ENCODE measurements at regions not wholly inside any gene's neighbourhood (a gene's known extent, or its start where the extent isn't known, plus 50 kb on each side); places are given as distances from the start of the nearest gene placed in this dataset.

DNA sequence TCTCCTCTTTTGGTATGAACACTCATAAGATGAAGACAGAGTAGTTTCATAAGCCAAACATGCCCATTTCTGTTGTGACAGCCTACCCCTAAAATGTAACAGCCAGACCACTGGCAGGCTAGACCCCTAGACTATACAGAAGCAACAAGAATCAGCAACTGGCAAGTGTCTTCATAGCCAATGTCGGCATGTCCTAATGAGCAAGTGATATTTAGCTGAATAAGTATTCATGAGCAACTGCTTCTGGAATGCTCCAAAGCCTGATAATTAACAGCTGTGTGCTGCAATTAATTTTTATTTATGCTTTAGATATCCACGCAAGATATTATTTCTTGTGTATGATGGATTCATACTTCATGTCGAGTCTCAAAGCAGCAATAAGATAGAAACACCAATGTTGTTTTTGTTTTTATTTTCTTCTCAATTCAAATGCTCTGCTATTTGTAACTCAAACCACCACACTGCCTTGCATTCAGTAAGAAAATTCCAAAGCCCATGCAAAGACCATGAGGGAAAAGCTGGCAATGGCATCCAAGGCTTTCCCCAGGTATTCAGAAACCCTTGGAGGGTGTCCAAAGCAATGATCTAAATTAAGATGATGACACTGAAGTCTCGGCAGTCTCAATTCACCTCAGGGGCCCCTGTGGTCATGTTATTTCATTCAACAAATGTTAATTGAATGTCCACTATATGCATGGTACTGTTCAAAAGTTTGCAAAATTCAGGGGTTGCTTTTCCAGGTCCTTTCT is 167.7 kb upstream of the NECTIN3 start:
- DNase-seq (ENCODE audit: low spot score): no peak
- WGBS: 93% methylated on average over 4 of the region's 4 CpGs
- H3K9me3 ChIP-seq (ENCODE audit: control insufficient read depth in 4 of 4, low read length in 3 of 4): no peaks in the 10 kb centered on the region
- no peak overlapping the region for H3K4me3 ChIP-seq (ENCODE audit: low read depth in 1 of 3, low read length in 3 of 3)
- no peaks in the 10 kb centered on the region for H3K36me3 ChIP-seq (ENCODE audit: control insufficient read depth in 4 of 4, insufficient read depth in 3 of 4, low read depth in 1 of 4, low read length in 3 of 4)
- TF ChIP-seq SP1 (IDR thresholded peaks at IDR 0.05): no peak
- no peak for TF ChIP-seq GABPA (IDR thresholded peaks at IDR 0.05 in 1 of 2, conservative IDR thresholded peaks at IDR 0.05 in 1 of 2)
- TF ChIP-seq HNF4G (IDR thresholded peaks at IDR 0.05): no peak
- TF ChIP-seq, protein P1, sequence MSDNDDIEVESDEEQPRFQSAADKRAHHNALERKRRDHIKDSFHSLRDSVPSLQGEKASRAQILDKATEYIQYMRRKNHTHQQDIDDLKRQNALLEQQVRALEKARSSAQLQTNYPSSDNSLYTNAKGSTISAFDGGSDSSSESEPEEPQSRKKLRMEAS (IDR thresholded peaks at IDR 0.05): no peak
- TF ChIP-seq EGR1 (IDR thresholded peaks at IDR 0.05; ENCODE audit: low read depth in 2 of 2): no peak
- TF ChIP-seq, protein P2, sequence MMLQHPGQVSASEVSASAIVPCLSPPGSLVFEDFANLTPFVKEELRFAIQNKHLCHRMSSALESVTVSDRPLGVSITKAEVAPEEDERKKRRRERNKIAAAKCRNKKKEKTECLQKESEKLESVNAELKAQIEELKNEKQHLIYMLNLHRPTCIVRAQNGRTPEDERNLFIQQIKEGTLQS (IDR thresholded peaks at IDR 0.05): no peak
- TF ChIP-seq RXRA (IDR thresholded peaks at IDR 0.05): no peak
- TF ChIP-seq RAD21 (IDR thresholded peaks at IDR 0.05): no peak
- TF ChIP-seq YY1 (IDR thresholded peaks at IDR 0.05): no peak
- TF ChIP-seq, protein P3, sequence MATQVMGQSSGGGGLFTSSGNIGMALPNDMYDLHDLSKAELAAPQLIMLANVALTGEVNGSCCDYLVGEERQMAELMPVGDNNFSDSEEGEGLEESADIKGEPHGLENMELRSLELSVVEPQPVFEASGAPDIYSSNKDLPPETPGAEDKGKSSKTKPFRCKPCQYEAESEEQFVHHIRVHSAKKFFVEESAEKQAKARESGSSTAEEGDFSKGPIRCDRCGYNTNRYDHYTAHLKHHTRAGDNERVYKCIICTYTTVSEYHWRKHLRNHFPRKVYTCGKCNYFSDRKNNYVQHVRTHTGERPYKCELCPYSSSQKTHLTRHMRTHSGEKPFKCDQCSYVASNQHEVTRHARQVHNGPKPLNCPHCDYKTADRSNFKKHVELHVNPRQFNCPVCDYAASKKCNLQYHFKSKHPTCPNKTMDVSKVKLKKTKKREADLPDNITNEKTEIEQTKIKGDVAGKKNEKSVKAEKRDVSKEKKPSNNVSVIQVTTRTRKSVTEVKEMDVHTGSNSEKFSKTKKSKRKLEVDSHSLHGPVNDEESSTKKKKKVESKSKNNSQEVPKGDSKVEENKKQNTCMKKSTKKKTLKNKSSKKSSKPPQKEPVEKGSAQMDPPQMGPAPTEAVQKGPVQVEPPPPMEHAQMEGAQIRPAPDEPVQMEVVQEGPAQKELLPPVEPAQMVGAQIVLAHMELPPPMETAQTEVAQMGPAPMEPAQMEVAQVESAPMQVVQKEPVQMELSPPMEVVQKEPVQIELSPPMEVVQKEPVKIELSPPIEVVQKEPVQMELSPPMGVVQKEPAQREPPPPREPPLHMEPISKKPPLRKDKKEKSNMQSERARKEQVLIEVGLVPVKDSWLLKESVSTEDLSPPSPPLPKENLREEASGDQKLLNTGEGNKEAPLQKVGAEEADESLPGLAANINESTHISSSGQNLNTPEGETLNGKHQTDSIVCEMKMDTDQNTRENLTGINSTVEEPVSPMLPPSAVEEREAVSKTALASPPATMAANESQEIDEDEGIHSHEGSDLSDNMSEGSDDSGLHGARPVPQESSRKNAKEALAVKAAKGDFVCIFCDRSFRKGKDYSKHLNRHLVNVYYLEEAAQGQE (IDR thresholded peaks at IDR 0.05): no peak
- TF ChIP-seq FOXA2 (IDR thresholded peaks at IDR 0.05): no peak
- H3K27ac ChIP-seq (ENCODE audit: low read depth in 1 of 2, low read length in 2 of 2): no peak overlapping the region
- peaks cover 0 to 4% (median 0%) of the 10 kb centered on the region in 4 donors for H3K4me1 ChIP-seq (ENCODE audit: control insufficient read depth in 4 of 4, insufficient read depth in 4 of 4, low read length in 3 of 4)
- H3K9ac ChIP-seq (ENCODE audit: low read depth in 1 of 2, low read length in 2 of 2): no peak overlapping the region
- no peaks in the 10 kb centered on the region for H3K27me3 ChIP-seq (ENCODE audit: control insufficient read depth in 4 of 4, insufficient read depth in 4 of 4, low read length in 3 of 4)

DNA sequence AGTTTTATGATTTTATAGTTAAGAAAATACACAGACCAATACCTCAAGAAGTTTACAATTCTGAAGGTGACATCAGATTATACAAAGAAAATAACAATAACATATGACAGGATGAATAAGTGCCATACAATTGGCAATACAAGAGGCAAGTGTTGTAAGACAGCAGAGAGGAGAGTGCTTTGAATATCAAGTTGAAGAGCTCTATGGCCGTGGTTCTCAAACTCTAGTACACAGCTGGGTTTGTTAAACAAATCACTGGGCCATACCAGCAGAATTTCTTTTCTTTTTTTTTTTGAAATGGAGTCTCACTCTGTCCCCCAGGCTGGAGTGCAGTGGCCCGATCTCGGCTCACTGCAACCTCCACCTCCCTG is 167.1 kb upstream of the NECTIN3 start:
- H3K9me3 ChIP-seq (ENCODE audit: control insufficient read depth in 4 of 4, low read length in 3 of 4): no peaks in the 10 kb centered on the region
- 95% methylated on average over 3 of the region's 3 CpGs for WGBS
- H3K4me3 ChIP-seq (ENCODE audit: low read depth in 1 of 3, low read length in 3 of 3): no peak overlapping the region
- H3K36me3 ChIP-seq (ENCODE audit: control insufficient read depth in 4 of 4, insufficient read depth in 3 of 4, low read depth in 1 of 4, low read length in 3 of 4): no peaks in the 10 kb centered on the region
- TF ChIP-seq, protein P1 (IDR thresholded peaks at IDR 0.05): no peak
- no peaks in the 10 kb centered on the region for H3K27me3 ChIP-seq (ENCODE audit: control insufficient read depth in 4 of 4, insufficient read depth in 4 of 4, low read length in 3 of 4)
- H3K9ac ChIP-seq (ENCODE audit: low read depth in 1 of 2, low read length in 2 of 2): no peak overlapping the region
- peaks cover 0 to 4% (median 0%) of the 10 kb centered on the region in 4 donors for H3K4me1 ChIP-seq (ENCODE audit: control insufficient read depth in 4 of 4, insufficient read depth in 4 of 4, low read length in 3 of 4)
- H3K27ac ChIP-seq (ENCODE audit: low read depth in 1 of 2, low read length in 2 of 2): no peak overlapping the region
- DNase-seq (ENCODE audit: low spot score): no peak

DNA sequence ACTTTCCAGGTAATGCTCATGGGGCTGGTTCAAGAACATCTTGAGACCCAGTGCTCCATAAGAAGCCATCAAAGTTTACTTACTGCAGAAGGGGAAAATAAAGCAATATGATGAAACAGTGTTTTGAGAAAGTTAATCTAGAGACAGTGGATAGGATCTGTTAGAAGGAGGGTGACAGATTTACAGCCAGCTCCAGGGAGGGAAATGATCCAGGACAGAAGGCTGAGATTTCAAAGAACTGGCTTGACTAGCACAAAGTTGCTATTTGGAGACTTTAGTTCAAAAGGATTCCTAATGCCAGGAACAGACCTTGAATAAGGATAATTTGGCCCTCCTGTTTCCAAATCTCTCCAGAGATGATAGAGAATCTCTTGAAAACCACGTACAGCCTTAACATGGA is 166.5 kb upstream of the NECTIN3 start:
- Histone ChIP-seq H3K27ac (ENCODE audit: low read depth in 1 of 2, low read length in 2 of 2) (no peak overlapping the region), H3K27me3 (ENCODE audit: control insufficient read depth in 4 of 4, insufficient read depth in 4 of 4, low read length in 3 of 4) (no peaks in the 10 kb centered on the region), H3K36me3 (ENCODE audit: control insufficient read depth in 4 of 4, insufficient read depth in 3 of 4, low read depth in 1 of 4, low read length in 3 of 4) (no peaks in the 10 kb centered on the region), H3K4me1 (ENCODE audit: control insufficient read depth in 4 of 4, insufficient read depth in 4 of 4, low read length in 3 of 4) (peaks cover 0 to 4% (median 0%) of the 10 kb centered on the region in 4 donors), H3K9ac (ENCODE audit: low read depth in 1 of 2, low read length in 2 of 2) (no peak overlapping the region), H3K9me3 (ENCODE audit: control insufficient read depth in 4 of 4, low read length in 3 of 4) (no peaks in the 10 kb centered on the region), H3K4me3 (ENCODE audit: low read depth in 1 of 3, low read length in 3 of 3) (no peak overlapping the region)
- no peak for DNase-seq (ENCODE audit: low spot score)
- TF ChIP-seq TAF1 (conservative IDR thresholded peaks at IDR 0.05) (no peak), YY1 (IDR thresholded peaks at IDR 0.05) (no peak), SP1 (IDR thresholded peaks at IDR 0.05) (no peak), FOXA2 (IDR thresholded peaks at IDR 0.05) (no peak), GABPA (IDR thresholded peaks at IDR 0.05 in 1 of 2, conservative IDR thresholded peaks at IDR 0.05 in 1 of 2) (no peak), NR2F2 (IDR thresholded peaks at IDR 0.05) (no peak), HNF4A (conservative IDR thresholded peaks at IDR 0.05) (no peak), RAD21 (IDR thresholded peaks at IDR 0.05) (no peak), HNF4G (IDR thresholded peaks at IDR 0.05) (no peak), RXRA (IDR thresholded peaks at IDR 0.05) (no peak)
- TF ChIP-seq, protein P3 (IDR thresholded peaks at IDR 0.05): no peak
- TF ChIP-seq, protein P4, sequence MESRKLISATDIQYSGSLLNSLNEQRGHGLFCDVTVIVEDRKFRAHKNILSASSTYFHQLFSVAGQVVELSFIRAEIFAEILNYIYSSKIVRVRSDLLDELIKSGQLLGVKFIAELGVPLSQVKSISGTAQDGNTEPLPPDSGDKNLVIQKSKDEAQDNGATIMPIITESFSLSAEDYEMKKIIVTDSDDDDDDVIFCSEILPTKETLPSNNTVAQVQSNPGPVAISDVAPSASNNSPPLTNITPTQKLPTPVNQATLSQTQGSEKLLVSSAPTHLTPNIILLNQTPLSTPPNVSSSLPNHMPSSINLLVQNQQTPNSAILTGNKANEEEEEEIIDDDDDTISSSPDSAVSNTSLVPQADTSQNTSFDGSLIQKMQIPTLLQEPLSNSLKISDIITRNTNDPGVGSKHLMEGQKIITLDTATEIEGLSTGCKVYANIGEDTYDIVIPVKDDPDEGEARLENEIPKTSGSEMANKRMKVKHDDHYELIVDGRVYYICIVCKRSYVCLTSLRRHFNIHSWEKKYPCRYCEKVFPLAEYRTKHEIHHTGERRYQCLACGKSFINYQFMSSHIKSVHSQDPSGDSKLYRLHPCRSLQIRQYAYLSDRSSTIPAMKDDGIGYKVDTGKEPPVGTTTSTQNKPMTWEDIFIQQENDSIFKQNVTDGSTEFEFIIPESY (IDR thresholded peaks at IDR 0.05): no peak
- TF ChIP-seq, protein P1 (IDR thresholded peaks at IDR 0.05): no peak
- TF ChIP-seq, protein P2 (IDR thresholded peaks at IDR 0.05): no peak
- 88% methylated on average over 1 of the region's 1 CpG for WGBS
